Ovary (tissue), 3 donors: ENCODE measurements at regions not wholly inside any gene's neighbourhood (a gene's known extent, or its start where the extent isn't known, plus 50 kb on each side); places are given as distances from the start of the nearest gene placed in this dataset.

Experiments
- POLR2A ChIP-seq: fragments of 450-650 bp; IDR thresholded peaks from one replicate; pipeline ENCODE4 v1.6.1; 2017; ENCODE audit warnings: antibody characterized with exemption, mild to moderate bottlenecking, moderate library complexity
- TF ChIP-seq, protein P1 (sequence below), 3 donors: fragments of 450-650 bp in 2 of 3; fragments of 200-600 bp in 1 of 3; IDR thresholded peaks; one replicate each; pipeline versions ENCODE4 v1.5.1 to v1.8.0; 2016 to 2022; ENCODE audit warnings: antibody characterized with exemption in 3 of 3, mild to moderate bottlenecking in 1 of 3
- donor health status: DM: no; HTN: no; CAD: no.

DNA sequence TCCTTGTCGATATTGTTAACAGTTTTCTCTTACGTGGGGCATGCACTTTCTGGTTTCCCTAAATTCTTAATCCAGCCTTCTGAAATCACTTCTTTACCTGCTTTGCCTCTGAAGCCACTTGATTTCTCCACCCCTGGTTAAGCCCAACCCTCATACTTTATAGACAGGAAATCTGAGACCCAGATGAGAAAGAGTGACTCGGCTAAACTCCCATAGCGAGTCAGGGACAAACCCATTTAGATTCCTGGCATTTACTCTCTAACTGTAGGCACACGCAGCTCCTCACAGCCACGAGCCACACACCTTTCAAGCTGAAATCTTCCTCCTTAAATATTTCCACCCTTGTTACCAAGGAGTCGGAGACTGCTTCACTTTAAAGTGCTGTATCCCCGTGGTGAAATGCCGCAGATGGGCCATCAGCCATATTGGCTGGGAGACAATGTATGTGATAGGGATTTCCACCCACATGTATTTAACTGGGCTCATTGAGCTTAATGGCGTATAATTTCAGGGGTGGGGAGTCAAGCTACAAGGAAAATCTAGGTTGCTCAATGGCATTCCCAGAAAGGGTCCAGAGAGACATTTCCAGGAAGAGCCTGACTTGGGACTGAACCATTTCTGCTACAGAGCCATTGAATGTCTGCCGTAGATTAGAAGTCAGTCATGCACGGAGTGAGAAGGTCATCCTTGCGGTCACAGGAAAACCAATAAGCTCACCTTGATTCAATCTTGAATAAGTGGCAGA is 49.9 kb upstream of the GRK3 start:
- TF ChIP-seq, protein P1, sequence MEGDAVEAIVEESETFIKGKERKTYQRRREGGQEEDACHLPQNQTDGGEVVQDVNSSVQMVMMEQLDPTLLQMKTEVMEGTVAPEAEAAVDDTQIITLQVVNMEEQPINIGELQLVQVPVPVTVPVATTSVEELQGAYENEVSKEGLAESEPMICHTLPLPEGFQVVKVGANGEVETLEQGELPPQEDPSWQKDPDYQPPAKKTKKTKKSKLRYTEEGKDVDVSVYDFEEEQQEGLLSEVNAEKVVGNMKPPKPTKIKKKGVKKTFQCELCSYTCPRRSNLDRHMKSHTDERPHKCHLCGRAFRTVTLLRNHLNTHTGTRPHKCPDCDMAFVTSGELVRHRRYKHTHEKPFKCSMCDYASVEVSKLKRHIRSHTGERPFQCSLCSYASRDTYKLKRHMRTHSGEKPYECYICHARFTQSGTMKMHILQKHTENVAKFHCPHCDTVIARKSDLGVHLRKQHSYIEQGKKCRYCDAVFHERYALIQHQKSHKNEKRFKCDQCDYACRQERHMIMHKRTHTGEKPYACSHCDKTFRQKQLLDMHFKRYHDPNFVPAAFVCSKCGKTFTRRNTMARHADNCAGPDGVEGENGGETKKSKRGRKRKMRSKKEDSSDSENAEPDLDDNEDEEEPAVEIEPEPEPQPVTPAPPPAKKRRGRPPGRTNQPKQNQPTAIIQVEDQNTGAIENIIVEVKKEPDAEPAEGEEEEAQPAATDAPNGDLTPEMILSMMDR (IDR thresholded peaks at IDR 0.05) = no peak
- no peak for TF ChIP-seq POLR2A
